ENCODE measurements at regions not wholly inside any gene's neighbourhood (a gene's known extent, or its start where the extent isn't known, plus 50 kb on each side); places are given as distances from the start of the nearest gene placed in this dataset.

- no peak for DNase-seq
These were observed 71.9 kb downstream of the OAT start for GRCh38 chr10:124346831-124347230.

- DNase-seq: no peak
These were observed 73.2 kb downstream of the OAT start for GRCh38 chr10:124345521-124345920.

GRCh38 chr10:124344931-124345330 lies 73.8 kb downstream of the OAT start:
- no peak for DNase-seq

GRCh38 chr10:124344266-124344590 lies 74.5 kb downstream of the OAT start:
- DNase-seq: no peak

GRCh38 chr10:124343351-124344265 lies 75.1 kb downstream of the OAT start:
- no peak for DNase-seq

- no peak for DNase-seq
These were observed 75.9 kb downstream of the OAT start for GRCh38 chr10:124342821-124343170.

GRCh38 chr10:124342136-124342820 lies 76.4 kb downstream of the OAT start:
- DNase-seq: no peak

GRCh38 chr10:124341768-124342135 lies 77.0 kb downstream of the OAT start:
- DNase-seq: no peak

- no peak for DNase-seq
These were observed 78.5 kb downstream of the OAT start for GRCh38 chr10:124340033-124340760.

- no peak for DNase-seq
These were observed 79.3 kb downstream of the OAT start for GRCh38 chr10:124339119-124340032.

GRCh38 chr10:124338276-124338925 lies 80.3 kb downstream of the OAT start:
- no peak for DNase-seq

- DNase-seq: no peak
These were observed 82.5 kb downstream of the OAT start for GRCh38 chr10:124336186-124336585.

- no peak for DNase-seq
These were observed 84.8 kb downstream of the OAT start for GRCh38 chr10:124333931-124334330.

GRCh38 chr10:124332426-124332825 lies 86.3 kb downstream of the OAT start:
- DNase-seq: no peak

- no peak for DNase-seq
These were observed 88.8 kb downstream of the OAT start for GRCh38 chr10:124329941-124330340.

- no peak for DNase-seq
These were observed 89.4 kb downstream of the OAT start for GRCh38 chr10:124329362-124329761.

GRCh38 chr10:124328477-124329220 lies 90.1 kb downstream of the OAT start:
- DNase-seq: no peak

GRCh38 chr10:124325998-124326636 lies 92.6 kb downstream of the OAT start:
- DNase-seq: no peak

- no peak for DNase-seq
These were observed 93.1 kb downstream of the OAT start for GRCh38 chr10:124325633-124325914.

GRCh38 chr10:124324856-124325632 lies 93.7 kb downstream of the OAT start:
- no peak for DNase-seq
